GM19238 (cell line): ENCODE measurements at regions not wholly inside any gene's neighbourhood (a gene's known extent, or its start where the extent isn't known, plus 50 kb on each side); places are given as distances from the start of the nearest gene placed in this dataset.

Experiments
- DNase-seq: peaks from one replicate; pipeline ENCODE4 v3.0.0; 2011; ENCODE audit warnings: low spot score; ENCODE audit not compliant: insufficient read length

GRCh38 chr10:128546651-128547165 lies 420.5 kb upstream of the MKI67 start:
- DNase-seq = no peak

GRCh38 chr10:128549101-128549608 lies 422.9 kb upstream of the MKI67 start:
- no peak for DNase-seq

GRCh38 chr10:128550045-128550444 lies 423.8 kb upstream of the MKI67 start:
- DNase-seq = no peak

GRCh38 chr10:128551475-128551874 lies 425.3 kb upstream of the MKI67 start:
- DNase-seq = no peak

- DNase-seq = no peak
Observed at GRCh38 chr10:128553755-128554154, 427.5 kb upstream of the MKI67 start.

GRCh38 chr10:128556182-128557110 lies 430.2 kb upstream of the MKI67 start:
- no peak for DNase-seq

- DNase-seq = no peak
Observed at GRCh38 chr10:128557149-128557710, 431.0 kb upstream of the MKI67 start.

- DNase-seq = no peak
Observed at GRCh38 chr10:128560406-128560805, 434.2 kb upstream of the MKI67 start.

- DNase-seq = no peak
Observed at GRCh38 chr10:128560993-128561392, 434.8 kb upstream of the MKI67 start.

GRCh38 chr10:128563387-128563786 lies 437.2 kb upstream of the MKI67 start:
- DNase-seq = no peak

- DNase-seq = no peak
Observed at GRCh38 chr10:128563904-128564303, 437.7 kb upstream of the MKI67 start.

- no peak for DNase-seq
Observed at GRCh38 chr10:128566361-128566968, 440.2 kb upstream of the MKI67 start.

GRCh38 chr10:128567551-128567950 lies 441.3 kb upstream of the MKI67 start:
- no peak for DNase-seq

- no peak for DNase-seq
Observed at GRCh38 chr10:128568041-128568440, 441.8 kb upstream of the MKI67 start.

GRCh38 chr10:128568491-128568890 lies 442.3 kb upstream of the MKI67 start:
- DNase-seq = no peak

- DNase-seq = no peak
Observed at GRCh38 chr10:128568990-128569945, 443.0 kb upstream of the MKI67 start.

GRCh38 chr10:128570319-128570995 lies 444.2 kb upstream of the MKI67 start:
- no peak for DNase-seq

- no peak for DNase-seq
Observed at GRCh38 chr10:128571071-128571470, 444.8 kb upstream of the MKI67 start.

GRCh38 chr10:128571745-128572144 lies 445.5 kb upstream of the MKI67 start:
- DNase-seq = no peak

GRCh38 chr10:128572696-128573095 lies 446.5 kb upstream of the MKI67 start:
- no peak for DNase-seq
